OCI-LY3 (cell line): ENCODE measurements at regions not wholly inside any gene's neighbourhood (a gene's known extent, or its start where the extent isn't known, plus 50 kb on each side); places are given as distances from the start of the nearest gene placed in this dataset.

Experiments used
- H2AFZ ChIP-seq: fragments of 200-600, 300-600 bp; shearing (Covaris generic); 2 replicates; pipeline ENCODE4 v1.6.0; 2014; ENCODE audit warnings: antibody characterized with exemption, low read depth, low read length
- H3K27ac ChIP-seq: fragments of 200-600, 300-600 bp; sonication (generic); 2 replicates; pipeline ENCODE4 v1.5.1; 2014; ENCODE audit warnings: mild to moderate bottlenecking, low read length, moderate library complexity, mixed read lengths
- H3K27me3 ChIP-seq: fragments of 200-600, 300-600 bp; sonication (generic); 2 replicates; pipeline ENCODE4 v1.6.1; 2014; ENCODE audit warnings: low read depth, low read length, mixed read lengths
- H3K36me3 ChIP-seq: fragments of 200-600, 300-600 bp; sonication (generic); replicated peaks from 2 replicates; pipeline ENCODE3; 2014; ENCODE audit warnings: low read depth, low read length, mixed read lengths
- H3K4me1 ChIP-seq: fragments of 300-600, 200-600 bp; sonication (generic); 2 replicates; pipeline ENCODE4 v1.6.1; 2014; ENCODE audit warnings: low read length, mixed read lengths
- H3K4me2 ChIP-seq: fragments of 200-600, 300-600 bp; sonication (generic); 2 replicates; pipeline ENCODE4 v1.6.1; 2014; ENCODE audit warnings: low read length, mixed read lengths
- H3K4me3 ChIP-seq: fragments of 300-600, 200-600 bp; sonication (generic); 2 replicates; pipeline ENCODE4 v1.5.1; 2014; ENCODE audit warnings: antibody characterized with exemption, mild to moderate bottlenecking, low read length, moderate library complexity
- H3K79me2 ChIP-seq: fragments of 300-600, 200-600 bp; shearing (Covaris generic); 2 replicates; pipeline ENCODE4 v1.6.1; 2014; ENCODE audit warnings: mild to moderate bottlenecking, low read length, mixed read lengths
- H3K9ac ChIP-seq: fragments of 300-600, 200-600 bp; shearing (Covaris generic); 2 replicates; pipeline ENCODE4 v1.6.0; 2014; ENCODE audit warnings: mild to moderate bottlenecking, low read length, moderate library complexity
- H3K9me3 ChIP-seq: fragments of 200-600, 300-600 bp; shearing (Covaris generic); 2 replicates; pipeline ENCODE4 v1.6.1; 2014; ENCODE audit warnings: low read length, mixed read lengths; ENCODE audit not compliant: insufficient read depth
- H4K20me1 ChIP-seq: fragments of 200-600, 300-600 bp; sonication (generic); 2 replicates; pipeline ENCODE4 v1.6.1; 2016; ENCODE audit warnings: low read length, mixed read lengths; ENCODE audit not compliant: insufficient read depth
- EZH2phosphoT487 ChIP-seq: fragments of 200-600 bp; shearing (Covaris generic); IDR thresholded peaks from 2 replicates; pipeline ENCODE4 v1.6.1; 2018; ENCODE audit warnings: antibody characterized with exemption, mixed run types, low read depth
- TF ChIP-seq, protein P1 (sequence below): fragments of 200-600, 300-600 bp; sonication (generic); IDR thresholded peaks from 2 replicates; pipeline ENCODE4 v1.5.1; 2014; ENCODE audit warnings: antibody characterized with exemption, low read length, low read depth

- TF ChIP-seq, protein P1, sequence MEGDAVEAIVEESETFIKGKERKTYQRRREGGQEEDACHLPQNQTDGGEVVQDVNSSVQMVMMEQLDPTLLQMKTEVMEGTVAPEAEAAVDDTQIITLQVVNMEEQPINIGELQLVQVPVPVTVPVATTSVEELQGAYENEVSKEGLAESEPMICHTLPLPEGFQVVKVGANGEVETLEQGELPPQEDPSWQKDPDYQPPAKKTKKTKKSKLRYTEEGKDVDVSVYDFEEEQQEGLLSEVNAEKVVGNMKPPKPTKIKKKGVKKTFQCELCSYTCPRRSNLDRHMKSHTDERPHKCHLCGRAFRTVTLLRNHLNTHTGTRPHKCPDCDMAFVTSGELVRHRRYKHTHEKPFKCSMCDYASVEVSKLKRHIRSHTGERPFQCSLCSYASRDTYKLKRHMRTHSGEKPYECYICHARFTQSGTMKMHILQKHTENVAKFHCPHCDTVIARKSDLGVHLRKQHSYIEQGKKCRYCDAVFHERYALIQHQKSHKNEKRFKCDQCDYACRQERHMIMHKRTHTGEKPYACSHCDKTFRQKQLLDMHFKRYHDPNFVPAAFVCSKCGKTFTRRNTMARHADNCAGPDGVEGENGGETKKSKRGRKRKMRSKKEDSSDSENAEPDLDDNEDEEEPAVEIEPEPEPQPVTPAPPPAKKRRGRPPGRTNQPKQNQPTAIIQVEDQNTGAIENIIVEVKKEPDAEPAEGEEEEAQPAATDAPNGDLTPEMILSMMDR: no peak
- TF ChIP-seq EZH2phosphoT487: no peak
- no peaks in the 10 kb centered on the region for H4K20me1 ChIP-seq
Measured at GRCh38 chr1:5685446-5686040, 306.7 kb downstream of the NPHP4 start.

DNA sequence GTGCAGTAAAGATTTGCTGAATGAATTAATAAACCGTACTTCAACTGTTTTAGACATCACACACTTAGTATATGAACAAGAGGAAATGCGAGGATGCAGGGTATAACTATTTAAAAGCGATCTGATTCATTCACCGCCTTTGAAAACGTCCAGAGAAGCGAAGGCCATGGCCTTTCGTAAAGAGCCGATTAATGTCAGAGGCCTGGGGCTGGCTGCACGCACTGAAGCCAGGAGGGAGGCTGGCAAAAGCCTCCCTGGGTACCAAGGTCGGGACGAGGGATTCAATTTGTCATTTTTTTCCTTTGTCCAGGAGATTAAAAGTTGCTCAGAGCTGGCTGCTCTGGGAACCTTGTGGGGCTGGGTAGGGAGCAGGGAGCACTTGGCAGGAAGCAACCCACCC lies 307.4 kb downstream of the NPHP4 start:
- no peaks in the 10 kb centered on the region for H3K36me3 ChIP-seq
- no peak overlapping the region for H3K4me2 ChIP-seq
- no peak overlapping the region for H3K27ac ChIP-seq
- no peak overlapping the region for H3K4me3 ChIP-seq
- no peaks in the 10 kb centered on the region for H3K9me3 ChIP-seq
- TF ChIP-seq, protein P1: no peak
- no peak for TF ChIP-seq EZH2phosphoT487
- no peaks in the 10 kb centered on the region for H3K4me1 ChIP-seq
- no peaks in the 10 kb centered on the region for H4K20me1 ChIP-seq
- H3K9ac ChIP-seq: no peak overlapping the region
- no peaks in the 10 kb centered on the region for H3K79me2 ChIP-seq
- H2AFZ ChIP-seq: no peak overlapping the region
- no peaks in the 10 kb centered on the region for H3K27me3 ChIP-seq

More at GRCh38 chr1:5685446-5686040, 306.7 kb downstream of the NPHP4 start:
- Histone ChIP-seq H3K9ac (no peak overlapping the region), H3K9me3 (no peaks in the 10 kb centered on the region), H2AFZ (no peak overlapping the region), H3K27me3 (no peaks in the 10 kb centered on the region), H3K27ac (no peak overlapping the region), H3K4me1 (no peaks in the 10 kb centered on the region), H3K36me3 (no peaks in the 10 kb centered on the region), H3K4me3 (no peak overlapping the region), H3K79me2 (no peaks in the 10 kb centered on the region), H3K4me2 (no peak overlapping the region)

GRCh38 chr1:5683446-5683845 lies 308.8 kb downstream of the NPHP4 start:
- H3K4me1 ChIP-seq: no peaks in the 10 kb centered on the region
- H3K9me3 ChIP-seq: no peaks in the 10 kb centered on the region
- H3K9ac ChIP-seq: no peak overlapping the region
- TF ChIP-seq, protein P1: no peak
- TF ChIP-seq EZH2phosphoT487: no peak
- no peak overlapping the region for H3K27ac ChIP-seq
- H3K27me3 ChIP-seq: no peaks in the 10 kb centered on the region
- no peaks in the 10 kb centered on the region for H4K20me1 ChIP-seq
- H3K36me3 ChIP-seq: no peaks in the 10 kb centered on the region
- no peak overlapping the region for H3K4me3 ChIP-seq
- H3K4me2 ChIP-seq: no peak overlapping the region
- H2AFZ ChIP-seq: no peak overlapping the region
- H3K79me2 ChIP-seq: no peaks in the 10 kb centered on the region

DNA sequence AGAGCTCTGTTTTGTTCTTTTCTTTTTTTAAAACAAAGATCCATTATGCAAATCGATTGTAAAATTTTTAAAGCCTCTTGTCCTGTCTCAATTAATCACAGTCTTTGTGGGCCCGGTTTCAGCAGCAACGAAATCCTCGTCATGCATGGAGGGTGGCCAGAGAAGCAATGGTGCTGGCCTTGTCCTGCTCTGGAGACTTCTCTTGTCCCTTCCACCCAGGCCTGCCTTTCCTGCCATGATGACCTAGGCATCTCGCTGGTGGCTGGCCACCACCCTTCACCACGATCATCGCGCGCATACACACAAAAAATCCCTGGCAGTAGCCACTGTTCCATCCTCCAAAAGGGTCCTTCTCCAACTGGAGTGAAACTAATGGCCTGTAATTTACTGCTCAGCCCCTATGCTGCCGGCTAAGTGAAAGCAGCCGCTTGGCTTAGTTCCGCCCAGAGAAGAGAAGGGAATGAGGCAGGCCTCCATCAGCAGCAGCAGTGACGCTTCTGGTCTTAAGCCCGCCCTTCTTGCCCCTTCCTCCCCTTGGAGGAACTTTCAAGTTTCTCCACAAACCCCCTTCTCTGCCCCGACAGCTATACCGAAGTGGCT lies 309.5 kb downstream of the NPHP4 start:
- H3K9ac ChIP-seq: no peak overlapping the region
- H3K79me2 ChIP-seq: no peaks in the 10 kb centered on the region
- H3K4me1 ChIP-seq: peaks cover 7% of the 10 kb centered on the region
- no peaks in the 10 kb centered on the region for H3K36me3 ChIP-seq
- TF ChIP-seq, protein P1: no peak
- H3K4me3 ChIP-seq: no peak overlapping the region
- H3K4me2 ChIP-seq: no peak overlapping the region
- H4K20me1 ChIP-seq: no peaks in the 10 kb centered on the region
- H3K27ac ChIP-seq: no peak overlapping the region
- no peak overlapping the region for H2AFZ ChIP-seq
- H3K27me3 ChIP-seq: no peaks in the 10 kb centered on the region
- no peaks in the 10 kb centered on the region for H3K9me3 ChIP-seq
